HG02870 (cell line): ENCODE measurements at regions not wholly inside any gene's neighbourhood (a gene's known extent, or its start where the extent isn't known, plus 50 kb on each side); places are given as distances from the start of the nearest gene placed in this dataset.

ENCODE experiments used
- ATAC-seq: cut with Tn5 transposase; IDR thresholded peaks from one replicate; pipeline ENCODE4 v1.9.1; 2021; ENCODE audit warnings: mild to moderate bottlenecking, moderate library complexity; ENCODE audit not compliant: unreplicated experiment

GRCh38 chr21:31566611-31567010, 92.9 kb upstream of the SOD1 start:
- ATAC-seq, result no peak

- ATAC-seq, result no peak
These were observed 93.4 kb upstream of the SOD1 start for GRCh38 chr21:31566064-31566463.

DNA sequence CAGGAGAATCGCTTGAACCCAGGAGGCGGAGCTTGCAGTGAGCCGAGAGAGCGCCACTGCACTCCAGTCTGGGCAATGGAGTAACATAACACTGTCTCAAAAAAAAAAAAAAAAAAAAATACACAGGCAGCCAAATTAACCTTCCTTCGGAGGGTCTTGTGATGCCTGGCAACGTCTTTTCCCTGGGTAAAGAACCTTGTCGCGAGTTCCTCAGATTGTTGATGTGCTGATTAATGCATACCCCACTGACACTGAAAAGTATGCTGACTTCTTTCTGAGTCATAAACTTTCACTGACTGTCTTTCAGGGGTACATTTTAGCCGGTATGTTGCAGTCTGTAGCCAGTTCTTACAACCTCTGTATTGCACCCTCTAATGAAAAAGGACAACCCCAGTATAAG, 95.1 kb upstream of the SOD1 start:
- ATAC-seq, result no peak

- ATAC-seq, result no peak
These were observed 99.0 kb upstream of the SOD1 start for GRCh38 chr21:31560479-31560878.

- peak; percentile 47 for ATAC-seq
These were observed 99.9 kb upstream of the SOD1 start for GRCh38 chr21:31559368-31560119.

GRCh38 chr21:31558962-31559367, 100.5 kb upstream of the SOD1 start:
- ATAC-seq, result peak; percentile 63

- ATAC-seq, result no peak
These were observed 101.1 kb upstream of the SOD1 start for GRCh38 chr21:31558189-31558961.

- ATAC-seq, result no peak
These were observed 101.9 kb upstream of the SOD1 start for GRCh38 chr21:31557421-31558188.

DNA sequence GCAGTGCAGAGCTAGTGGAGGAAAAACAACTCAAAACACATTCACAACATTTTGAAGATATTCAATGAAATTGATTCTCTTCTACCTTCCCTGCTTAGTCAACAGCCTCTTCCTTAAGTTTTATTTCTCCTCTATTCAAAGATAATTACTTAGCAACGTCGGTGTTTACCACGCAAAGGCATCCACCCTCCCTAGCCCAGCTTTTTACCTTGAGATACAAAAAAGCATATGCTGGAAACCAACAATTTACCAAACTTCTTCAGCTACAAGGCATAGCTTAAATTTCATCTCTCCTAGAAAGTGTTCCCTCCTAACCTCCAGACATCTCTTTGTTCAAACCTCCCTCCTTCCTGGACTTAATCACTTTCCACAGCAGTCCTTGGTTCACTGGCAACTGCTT, 102.8 kb upstream of the SOD1 start:
- ATAC-seq, result no peak

GRCh38 chr21:31555741-31556191, 103.7 kb upstream of the SOD1 start:
- ATAC-seq, result no peak

GRCh38 chr21:31554511-31555022, 104.9 kb upstream of the SOD1 start:
- ATAC-seq, result peak; percentile 90

DNA sequence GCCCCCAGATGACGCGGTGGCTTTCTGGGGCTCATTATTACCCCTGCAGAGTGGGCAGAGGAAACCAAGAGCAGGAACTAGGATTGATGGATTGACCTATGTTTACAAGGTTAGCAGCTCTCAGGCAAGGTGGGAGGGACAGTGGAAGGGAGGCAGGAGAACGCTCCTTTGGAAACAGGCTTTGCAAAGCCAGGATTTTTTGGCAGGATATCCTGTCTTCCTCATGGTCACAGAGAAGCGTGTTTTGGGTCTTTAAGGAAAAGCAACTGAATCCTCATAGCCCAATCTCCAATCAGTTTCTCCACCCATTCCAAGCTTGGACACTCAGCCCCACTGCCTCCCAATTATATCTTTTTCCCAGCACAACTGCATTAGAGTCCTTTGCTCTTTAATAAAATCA, 105.6 kb upstream of the SOD1 start:
- no peak for ATAC-seq

DNA sequence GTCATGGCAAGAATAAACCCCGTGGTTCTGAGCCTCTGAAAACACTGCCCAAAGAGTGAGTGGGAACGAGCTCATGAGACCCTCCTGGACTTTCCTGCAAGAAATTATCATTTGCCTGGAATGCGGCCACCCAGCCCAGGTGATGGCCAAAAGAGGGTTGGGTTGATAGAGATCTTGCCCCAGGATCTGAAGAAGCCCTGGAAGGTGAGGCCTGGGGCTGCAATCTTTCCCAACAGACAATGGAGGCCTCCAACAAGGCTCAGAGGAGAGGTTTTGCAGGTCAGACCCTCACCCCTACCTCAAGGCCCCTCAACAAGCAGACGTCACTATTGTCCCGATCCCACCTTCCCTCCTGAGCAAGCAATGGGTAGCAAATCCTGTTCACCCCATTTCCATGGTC, 106.0 kb upstream of the SOD1 start:
- ATAC-seq, result no peak

DNA sequence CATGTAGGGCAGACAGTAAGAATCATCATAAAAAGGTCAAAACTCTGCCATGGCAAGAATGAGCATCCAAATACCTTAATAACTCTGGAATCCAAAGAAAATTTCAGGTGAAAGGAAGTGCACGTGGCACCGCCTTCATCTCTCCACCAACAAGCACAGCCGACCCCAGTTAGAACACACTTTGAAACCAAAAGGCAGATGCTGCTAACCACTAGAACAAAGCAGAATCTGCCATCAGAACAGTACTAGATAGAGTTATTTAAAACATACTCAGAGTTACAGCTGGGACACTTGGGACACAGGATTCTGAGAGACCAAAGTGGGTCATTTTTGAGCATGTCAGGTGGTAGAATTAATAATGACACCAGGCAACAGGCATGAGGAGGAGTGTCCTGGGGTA, 106.7 kb upstream of the SOD1 start:
- no peak for ATAC-seq

- no peak for ATAC-seq
These were observed 109.4 kb upstream of the SOD1 start for GRCh38 chr21:31550070-31550469.

DNA sequence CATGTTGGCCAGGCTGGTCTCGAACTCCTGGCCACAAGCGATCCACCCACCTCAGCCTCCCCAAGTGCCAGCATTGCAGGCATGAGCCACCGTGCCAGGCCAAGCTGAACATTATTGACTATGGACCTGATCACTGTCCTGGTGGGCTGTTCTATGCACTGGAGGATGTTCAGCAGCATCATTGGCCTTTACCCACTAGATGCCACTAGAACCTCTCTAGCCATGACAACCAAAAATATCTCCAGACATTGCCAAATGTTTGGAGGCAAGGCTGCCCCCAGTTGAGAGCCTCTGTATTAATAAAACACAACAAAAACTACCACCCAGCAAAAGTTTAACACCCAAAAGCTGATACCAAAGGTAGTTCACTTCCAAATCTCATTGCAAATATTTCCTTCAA, 110.8 kb upstream of the SOD1 start:
- ATAC-seq, result no peak

DNA sequence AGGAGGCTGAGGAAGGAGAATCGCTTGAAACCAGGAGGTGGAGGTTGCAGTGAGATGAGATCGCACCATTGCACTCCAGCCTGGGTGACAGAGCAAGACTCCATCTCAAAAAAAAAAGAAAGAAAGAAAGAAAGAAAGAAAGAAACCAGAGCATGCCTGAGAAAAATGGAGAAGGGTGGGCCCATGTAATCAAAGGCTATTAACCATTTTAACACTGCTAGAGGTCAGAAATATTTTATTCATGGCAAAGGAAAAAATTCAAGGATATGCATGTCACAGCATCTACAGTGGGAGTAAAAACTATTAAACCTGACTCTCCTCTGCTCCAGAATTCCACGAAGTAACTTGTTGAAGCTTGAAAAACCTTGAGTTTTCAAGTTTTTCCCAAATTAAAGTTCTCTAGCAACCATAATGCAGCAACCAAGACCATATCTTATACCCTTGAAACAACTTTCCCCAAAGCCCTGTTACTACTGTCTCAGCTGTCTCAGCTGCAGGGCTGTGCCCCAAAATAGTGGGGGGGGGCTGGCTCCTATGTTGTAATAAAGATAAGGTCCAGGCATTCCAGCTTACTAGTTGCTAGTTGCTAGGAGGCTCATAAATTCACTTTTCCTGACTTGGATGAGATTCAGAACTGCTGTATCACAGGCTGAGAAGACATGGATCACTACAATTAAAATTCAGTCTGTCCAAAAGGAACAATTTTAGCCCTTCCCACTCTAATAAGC, 112.9 kb upstream of the SOD1 start:
- ATAC-seq, result no peak

DNA sequence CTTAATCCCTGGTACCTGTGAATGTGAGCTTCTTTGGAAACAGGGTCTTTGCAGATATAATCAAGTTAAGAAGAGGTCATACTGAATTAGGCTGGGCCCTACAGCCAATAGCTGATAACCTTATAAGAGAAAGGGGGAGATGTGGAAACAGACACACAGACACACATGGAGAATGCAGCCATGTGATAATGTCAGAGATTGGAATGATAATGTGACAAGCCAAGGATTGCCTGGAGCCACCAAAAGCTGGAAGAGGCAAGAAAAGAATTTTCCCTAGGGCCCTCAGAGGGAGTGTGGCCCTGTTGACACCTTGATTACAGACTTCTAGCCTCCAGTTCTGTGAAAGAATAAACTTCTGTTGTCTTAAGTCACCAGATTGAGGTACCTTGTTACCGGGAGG, 114.5 kb upstream of the SOD1 start:
- no peak for ATAC-seq

DNA sequence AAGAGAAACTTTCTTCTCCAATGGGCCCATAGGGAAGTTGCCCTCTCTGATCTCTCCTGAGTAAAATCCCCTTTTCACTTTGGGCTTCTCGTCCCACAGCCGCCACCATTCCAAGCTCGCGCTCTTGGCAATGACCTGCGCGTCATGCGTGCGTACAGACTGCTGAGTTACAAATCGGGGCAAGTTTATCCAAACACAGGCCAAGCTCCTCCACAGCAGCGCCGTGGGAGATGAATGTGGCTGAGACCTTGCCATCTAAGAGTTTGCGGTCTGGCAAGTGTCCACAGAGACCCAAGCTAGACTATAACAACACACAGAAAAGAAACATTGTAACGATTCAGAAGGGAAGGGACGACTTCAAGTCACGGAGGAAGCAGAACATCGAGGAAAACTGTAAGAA, 116.3 kb upstream of the SOD1 start:
- ATAC-seq, result no peak

DNA sequence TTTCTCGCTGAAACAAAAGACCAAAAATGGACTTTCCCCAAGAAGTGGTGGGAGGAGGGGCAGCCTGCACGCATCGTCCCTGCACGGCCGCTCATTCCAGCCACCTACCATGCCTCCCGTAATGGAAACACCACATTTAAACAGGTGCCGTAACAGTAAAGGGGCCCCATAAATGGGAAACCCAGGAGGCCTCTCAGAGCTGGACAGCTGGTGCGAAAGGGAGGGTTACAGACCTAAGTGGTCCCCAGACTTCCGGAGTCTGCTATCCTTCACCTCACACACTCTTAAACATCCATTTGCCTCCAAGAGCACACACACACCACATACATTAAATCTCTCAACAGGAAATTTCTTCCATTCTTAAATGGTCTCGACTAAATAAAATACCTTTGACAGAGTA, 120.7 kb upstream of the SOD1 start:
- ATAC-seq, result no peak
